ENCODE measurements at regions not wholly inside any gene's neighbourhood (a gene's known extent, or its start where the extent isn't known, plus 50 kb on each side); places are given as distances from the start of the nearest gene placed in this dataset.
"Not testable (repeated sequence)": the region's sequence is repeated elsewhere in the genome, so short reads cannot be mapped to it uniquely, and the experiment has no call there.

DNA sequence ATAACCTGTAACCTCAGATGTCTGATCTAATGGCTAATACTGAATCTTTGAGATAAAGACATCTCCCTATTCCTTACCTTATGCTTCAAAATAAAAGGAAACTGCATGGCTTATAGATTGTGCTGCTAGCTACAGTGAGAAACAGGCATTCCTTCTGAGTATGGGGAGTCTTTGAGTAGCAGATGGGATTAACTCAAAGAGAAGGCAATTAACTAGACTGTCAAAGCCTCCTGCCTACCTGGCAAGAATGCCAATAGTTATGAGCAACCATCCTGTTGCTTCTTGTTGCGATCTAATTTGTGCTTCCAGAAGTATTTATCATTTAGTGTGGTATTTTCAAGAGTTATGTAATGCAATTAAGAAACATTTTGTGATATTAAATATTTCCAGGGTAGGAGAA is 660.0 kb upstream of the TMEFF2 start:
- no peak for DNase-seq

DNA sequence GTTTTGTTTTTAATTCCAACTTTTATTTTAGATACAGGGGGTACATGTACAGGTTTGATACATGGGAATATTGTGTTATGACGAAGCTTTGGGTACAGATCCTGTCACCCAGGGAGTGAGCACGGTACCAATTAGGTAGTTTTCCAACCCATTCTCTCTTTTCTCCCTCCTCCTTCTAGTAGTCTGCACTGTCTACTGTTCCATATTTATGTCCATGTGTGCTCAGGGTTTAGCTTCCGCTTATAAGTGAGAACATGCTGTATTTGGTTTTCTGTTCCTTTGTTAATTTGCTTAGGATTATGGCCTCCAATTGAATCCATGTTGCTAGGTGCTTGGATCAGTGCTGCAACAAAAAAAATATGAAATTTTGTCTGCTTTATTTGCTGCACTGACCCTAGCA is 659.3 kb upstream of the TMEFF2 start:
- no peak for DNase-seq

DNA sequence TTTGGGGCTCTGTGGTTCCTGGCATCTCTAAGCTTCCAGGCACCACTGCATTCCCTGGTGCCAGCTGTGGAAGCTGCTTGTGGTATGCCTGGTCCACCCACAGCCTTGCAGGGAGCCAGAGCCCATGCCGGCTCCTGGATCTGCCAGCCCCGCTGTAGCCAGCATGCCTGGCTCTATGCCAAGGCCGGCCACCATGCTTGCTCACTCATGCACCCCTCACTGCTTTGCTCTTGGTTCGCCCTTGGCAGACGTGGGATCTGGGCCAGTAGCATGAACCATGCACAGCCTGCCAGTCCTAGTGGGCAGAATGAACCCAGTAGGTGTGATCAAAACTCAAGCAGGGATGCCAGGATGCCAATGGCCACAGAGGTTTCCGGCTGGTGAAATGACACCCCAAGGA is 634.2 kb upstream of the TMEFF2 start:
- DNase-seq = no peak

DNA sequence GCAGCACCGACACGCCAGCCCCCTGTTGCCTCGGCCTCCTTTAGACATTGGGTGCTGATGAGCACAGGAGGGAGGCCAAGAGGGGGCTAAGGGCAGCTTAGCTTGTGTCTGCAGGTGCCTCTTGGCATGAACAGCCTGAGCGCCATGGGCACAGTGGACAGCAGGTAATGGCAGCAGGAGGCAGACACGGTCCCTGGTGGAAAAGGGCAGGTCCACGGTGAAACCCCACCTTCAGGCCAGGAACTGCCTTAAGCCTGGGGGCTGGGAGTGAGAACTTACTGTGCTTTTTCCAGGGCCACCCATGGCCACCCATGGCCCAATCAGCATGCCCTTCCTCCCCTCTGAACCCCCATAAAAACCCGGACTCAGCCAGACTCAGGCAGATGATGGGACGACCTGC is 633.4 kb upstream of the TMEFF2 start:
- DNase-seq = no peak

DNA sequence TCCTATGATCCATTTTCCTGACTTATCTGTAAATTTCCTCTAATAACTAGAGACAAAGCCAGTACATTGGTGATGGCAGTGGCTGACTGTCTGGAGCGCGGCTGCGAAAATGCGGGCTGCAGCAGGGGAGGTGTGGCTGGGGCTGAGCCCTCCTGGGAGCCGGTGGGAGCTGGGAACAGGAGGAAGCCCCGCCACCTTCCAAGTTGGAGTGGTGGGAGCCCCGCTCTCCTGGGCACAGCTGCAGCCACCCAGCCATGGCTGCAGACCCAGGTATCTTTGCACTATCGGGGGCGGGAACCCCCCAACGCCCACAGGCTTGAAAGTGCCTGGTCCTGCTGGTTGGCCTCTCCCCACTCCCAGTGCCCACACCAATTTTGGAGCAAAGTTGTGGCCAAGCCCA is 633.0 kb upstream of the TMEFF2 start:
- no peak for DNase-seq

DNA sequence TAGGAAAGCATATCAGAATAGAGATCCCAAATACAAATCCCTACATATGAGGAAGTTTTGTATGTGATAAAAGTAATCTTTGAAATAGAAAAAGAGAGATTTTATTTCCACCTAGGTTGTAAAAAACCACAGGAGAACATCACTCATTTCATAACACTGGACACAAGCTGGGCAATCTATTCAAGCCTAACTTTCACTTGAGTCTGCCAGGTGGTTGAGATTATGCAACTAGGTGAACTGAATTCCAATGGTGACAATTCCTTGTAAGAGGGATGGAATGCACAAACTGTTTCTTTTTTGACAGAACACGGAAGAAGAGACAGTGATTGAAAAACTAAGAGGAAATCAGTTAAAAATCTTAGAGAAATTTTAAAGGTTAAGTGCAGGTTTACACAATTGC is 619.6 kb upstream of the TMEFF2 start:
- no peak for DNase-seq

DNA sequence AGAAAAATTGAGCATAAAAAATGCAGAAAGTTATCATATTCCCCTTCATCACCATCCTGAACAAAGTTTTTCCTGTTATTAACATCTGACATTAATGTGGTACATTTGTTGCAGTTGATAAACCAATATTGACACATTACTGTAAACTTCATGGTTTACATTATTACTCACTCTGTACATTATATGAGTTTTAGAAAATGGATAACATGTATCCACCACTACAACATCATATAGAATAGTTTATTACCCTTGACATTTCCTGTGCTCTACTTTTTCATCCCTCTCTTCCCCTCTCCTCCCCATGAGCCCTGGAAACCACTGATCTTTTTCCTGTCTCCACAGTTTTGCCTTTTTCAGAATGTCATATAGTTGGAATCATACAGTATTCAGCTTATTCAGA is 618.6 kb upstream of the TMEFF2 start:
- DNase-seq = no peak

DNA sequence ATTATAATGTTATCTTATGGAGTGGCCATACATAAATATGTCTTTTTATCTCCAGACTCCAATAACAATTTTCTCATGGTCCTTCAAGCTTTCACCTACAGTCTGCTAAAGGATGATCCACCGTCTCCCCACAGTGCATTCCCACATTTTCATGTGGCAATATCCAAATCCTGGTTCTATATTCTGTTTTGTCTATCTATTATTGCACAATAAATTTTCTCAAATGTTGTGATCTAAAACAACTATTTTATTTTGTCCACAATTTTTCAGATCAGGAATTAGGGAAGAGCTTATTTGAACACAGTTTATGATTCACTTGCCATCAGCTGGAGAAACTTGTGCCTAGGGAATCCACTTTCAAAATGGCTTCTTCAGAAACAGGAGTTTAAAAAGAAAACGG is 614.4 kb upstream of the TMEFF2 start:
- DNase-seq = no peak

DNA sequence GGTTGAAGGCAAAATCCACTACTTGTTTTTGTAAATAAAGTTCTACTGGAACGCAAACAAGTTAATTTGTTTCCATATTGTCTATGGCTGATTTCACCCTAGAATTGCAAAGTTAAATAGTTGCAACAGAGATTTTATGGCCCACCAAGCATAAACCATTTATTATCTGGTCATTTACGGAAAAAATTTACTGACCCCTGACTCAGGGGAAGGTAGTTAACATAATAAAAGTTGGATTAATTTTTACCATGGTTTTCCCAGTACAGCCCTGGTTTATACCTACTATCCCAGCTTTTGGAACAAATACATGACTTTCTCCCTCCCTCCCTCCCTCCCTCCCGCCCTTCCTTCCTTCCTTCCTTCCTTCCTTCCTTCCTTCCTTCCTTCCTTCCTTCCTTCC is 588.9 kb upstream of the TMEFF2 start:
- no peak for DNase-seq

DNA sequence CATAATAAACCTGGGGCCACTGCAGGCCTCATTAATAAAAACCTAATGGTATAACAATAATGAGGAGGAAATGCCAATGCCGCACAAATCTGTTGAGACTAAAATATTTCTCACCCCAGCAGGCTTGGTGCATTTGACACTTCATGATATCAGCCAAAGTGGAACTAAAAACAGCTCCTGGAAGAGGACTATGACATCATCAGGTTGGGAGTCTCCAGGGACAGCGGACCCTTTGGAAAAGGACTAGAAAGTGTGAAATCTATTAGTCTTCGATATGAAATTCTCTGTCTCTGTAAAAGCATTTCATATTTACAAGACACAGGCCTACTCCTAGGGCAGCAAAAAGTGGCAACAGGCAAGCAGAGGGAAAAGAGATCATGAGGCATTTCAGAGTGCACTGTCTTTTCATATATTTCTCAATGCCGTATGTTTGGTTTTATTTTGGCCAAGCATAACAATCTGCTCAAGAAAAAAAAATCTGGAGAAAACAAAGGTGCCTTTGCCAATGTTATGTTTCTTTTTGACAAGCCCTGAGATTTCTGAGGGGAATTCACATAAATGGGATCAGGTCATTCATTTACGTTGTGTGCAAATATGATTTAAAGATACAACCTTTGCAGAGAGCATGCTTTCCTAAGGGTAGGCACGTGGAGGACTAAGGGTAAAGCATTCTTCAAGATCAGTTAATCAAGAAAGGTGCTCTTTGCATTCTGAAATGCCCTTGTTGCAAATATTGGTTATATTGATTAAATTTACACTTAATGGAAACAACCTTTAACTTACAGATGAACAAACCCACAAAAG is 580.9 kb upstream of the TMEFF2 start:
- no peak for DNase-seq

DNA sequence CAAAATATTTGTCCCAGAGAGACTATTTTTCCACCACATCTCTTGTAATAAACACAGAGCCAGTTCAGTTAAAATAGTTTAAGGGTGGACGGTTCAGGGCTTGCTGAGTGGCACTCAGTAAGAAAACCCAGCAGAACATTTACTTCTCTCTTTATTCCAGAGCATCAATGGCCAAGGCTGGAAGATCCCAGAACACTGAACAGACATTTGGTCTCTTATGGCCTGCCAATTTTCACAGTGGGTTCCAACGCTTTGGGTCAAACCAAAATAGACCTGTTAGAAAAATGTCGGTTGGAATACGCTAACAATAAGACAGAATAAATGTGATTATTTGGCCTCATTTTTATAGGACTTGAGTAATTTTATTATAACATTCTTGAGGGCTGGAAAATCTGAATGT is 580.3 kb upstream of the TMEFF2 start:
- no peak for DNase-seq

DNA sequence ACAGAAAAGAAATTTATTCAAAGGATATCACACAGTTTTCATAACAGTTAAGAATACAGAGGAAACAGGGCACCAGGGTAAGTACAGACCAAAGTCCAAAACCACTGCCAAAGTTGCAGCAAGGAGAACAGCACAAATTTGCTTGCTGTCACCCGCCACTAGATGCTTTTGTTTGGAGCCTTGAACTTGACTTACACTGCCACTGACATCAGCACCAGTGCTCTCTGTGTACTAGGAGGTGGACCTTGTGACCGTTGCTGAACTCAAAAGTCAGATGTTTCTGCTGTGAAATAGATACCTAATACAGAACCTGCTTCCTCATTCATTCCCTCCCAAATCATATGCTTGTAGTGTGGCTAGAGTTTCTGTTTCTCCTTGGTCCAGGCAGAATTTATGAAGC is 578.3 kb upstream of the TMEFF2 start:
- DNase-seq = no peak

DNA sequence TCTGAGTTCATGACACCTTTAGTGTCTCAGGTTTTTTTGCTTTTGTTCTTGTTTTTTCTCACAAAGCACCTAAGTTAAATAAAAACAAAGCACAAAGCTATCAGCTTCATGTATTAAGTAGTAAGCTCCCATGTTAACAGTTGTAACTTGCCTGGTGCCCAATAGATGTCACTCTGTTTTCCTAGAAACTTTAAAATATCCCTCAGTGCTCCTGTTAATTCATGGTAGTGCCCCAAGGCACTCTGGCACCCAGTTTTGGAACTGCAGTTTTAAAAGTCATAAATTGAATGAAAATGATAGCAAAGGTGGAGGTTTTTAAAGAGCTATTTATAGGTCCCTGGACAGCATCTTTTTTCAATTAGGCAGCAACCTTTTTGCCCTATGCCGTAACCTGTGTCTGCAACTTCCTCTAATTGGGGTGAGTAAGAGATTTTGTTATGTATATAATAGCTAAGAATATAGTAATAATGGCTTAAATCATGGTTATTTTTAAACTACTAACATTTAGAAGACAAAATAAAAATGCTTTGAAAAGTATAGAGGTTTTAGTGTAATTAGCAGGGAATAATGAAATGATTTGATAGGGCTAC is 555.0 kb upstream of the TMEFF2 start:
- no peak for DNase-seq

DNA sequence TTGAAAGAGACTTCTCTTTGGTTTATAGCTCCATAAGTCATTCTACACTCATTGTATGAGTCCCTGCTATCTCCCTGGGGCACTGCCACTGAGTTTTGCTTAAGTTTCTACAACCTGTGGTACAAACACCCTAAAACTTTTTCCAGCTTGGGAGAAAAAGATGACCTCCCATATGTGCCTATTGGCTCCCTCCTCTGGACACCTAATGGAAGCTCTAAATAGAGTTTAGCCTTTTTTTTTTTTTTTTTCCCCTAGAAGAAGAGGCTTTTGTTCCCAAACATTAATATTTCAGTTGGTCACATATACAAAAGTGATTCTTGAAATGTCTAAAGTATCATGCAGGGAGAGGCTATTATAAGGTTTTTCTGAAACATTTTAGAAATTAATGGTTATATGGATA is 547.2 kb upstream of the TMEFF2 start:
- DNase-seq = no peak

DNA sequence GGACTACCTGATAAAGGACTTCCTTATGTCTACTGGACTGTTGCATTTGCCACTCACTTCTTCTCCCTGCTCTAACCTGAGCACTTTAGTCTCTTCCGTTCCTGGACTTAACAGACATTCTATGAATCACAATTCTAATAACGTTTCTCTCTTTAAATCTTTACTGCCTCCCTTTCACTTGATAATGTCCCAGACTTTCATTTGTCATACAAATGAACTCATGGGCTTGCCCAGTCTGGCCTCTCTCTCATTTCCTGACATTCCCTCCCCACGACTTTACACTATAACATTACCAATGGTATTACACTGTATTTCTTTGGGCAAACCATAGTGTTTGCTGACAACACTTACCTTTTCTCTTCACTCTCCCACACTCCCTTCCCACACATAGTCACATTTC is 540.7 kb upstream of the TMEFF2 start:
- no peak for DNase-seq

DNA sequence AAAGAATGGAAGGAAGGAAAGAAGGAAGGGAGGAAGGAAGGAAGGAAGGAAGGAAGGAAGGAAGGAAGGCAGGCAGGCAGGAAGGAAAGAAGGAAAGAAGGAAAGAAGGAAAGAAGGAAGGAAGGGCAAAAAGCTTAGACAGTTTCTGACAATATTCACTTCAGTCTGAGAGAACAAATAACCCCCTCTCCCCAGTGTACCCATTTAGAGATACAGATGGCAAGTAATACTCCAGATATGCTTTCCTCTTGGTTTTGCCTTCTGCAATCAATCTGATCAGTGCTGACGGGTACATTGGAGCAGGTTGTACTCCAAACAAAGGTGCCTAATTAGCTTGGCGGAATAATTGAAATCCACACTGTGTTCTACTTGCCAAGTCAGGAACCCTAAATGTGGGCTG is 534.6 kb upstream of the TMEFF2 start:
- DNase-seq = no peak

DNA sequence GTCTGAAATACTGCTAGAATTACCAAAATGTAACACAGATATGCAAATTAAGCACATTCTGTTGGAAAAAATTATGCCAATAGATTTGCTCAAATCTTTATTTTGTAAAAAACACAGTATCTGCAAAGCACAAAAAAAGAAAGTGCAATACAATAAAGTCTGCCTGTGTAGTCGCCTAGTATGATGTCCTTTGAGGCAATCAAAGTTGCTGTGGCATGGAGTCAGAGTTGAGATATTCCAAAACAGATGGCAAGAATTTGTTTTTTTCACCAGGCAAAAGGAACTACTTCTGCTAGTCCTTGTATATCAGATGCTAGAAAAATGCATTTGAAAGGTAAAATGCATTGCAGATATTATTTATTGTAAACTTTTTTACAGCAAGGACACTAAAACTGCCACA is 531.3 kb upstream of the TMEFF2 start:
- DNase-seq = no peak

DNA sequence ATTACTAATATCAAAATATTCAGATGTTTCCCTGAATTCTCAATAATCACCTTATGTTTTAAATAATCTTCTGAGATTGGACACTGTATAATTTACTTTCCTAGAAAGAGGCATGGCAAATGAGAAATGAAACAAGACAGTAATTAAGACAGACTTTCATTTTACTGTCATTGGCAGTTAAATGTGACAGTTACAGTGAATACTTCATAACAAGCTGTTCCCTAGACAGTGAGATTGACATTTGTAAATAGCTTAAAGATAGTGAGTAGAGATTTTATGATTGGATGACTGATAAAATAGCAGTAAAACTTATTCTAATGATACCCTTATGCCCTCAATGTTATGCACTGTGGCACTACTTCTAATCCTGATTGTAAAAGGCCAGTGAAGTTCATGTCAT is 524.9 kb upstream of the TMEFF2 start:
- no peak for DNase-seq

DNA sequence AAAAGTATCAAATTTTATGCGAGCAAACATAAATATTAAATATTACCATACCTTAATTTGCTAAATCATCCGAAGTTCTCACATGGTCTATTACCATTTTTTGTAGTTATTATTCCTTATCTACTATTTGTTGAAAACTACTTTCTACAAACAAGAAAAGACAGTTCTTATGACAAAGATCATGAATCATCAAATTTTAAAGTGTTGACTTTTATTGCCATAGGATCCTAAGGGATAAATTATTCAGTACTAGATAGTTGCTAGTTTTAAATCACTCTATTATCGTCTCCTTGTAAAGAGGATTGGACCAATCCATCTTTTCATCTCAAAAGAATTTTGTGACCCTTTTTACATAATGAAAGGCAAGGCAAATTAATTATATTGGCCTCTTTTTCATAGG is 523.6 kb upstream of the TMEFF2 start:
- no peak for DNase-seq

DNA sequence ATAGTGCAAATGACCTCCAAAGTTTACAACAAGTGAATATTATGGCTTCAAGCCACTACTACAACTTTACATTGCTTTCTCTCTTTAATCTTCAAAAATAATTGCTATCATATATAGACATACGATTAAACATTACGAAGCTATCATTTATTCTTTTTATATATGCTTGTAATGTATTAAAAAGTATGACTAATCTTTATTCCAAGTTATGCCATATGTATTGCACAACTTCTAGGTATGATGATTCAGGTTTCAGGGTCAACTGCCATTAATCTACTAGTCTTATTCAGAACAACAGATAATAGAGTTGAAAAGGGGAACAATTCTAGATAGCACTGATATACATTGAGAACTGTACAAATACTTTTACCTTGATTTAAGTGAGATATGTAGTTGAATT is 506.2 kb upstream of the TMEFF2 start:
- DNase-seq = no peak

DNA sequence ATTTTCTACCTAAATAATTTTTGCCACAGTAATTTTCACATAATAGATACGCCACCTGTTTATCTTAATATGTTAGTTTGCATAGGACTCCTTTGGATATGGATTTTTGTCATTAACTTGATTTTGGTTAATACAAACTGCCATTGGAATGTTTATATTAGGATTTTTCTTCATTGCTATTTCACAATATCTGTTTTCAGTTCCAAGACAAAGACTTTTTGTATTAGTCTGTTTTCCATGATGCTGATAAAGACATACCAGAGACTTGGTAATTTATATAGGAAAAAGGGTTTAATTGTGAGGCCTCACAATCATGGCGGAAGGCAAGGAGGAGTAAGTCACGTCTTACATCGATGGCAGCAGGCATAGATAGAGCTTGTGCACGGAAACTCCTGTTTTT is 503.1 kb upstream of the TMEFF2 start:
- DNase-seq = no peak

DNA sequence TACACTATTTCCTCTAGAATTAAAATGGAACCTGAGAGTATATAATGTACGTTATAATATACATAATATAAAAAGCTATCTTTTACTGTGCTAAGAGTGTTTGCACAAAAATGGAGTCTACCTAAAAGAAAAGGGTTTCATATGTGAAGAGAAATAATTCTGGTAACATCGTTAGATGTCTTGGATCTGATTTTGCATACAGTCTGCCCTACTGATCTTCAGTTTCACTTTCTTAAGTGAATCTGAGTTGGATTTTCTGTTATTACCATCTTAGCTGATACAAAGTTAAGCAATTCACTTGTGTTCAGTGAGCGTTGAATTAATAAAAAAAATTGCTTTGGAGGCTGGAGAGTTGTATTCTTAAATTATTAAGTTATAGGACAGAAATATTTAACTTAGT is 502.1 kb upstream of the TMEFF2 start:
- no peak for DNase-seq

DNA sequence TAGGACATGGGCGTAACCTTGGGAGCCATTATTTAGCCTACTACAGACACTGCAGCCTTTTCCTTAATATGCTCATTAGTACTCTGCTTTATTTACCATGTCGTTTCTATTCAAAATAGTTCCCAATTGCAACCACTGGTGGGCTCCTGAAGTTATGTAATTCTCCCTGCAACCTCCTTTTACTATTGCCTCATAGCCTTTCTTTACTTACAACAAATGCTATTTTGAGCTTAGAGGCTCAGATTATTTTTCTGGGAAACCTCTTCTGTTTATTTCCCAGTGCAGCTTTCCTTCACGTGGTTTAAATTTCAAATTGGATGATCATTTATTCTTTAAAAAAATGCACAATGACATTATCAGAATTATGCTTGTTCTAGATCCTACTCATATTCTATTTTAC is 492.3 kb upstream of the TMEFF2 start:
- DNase-seq = no peak

DNA sequence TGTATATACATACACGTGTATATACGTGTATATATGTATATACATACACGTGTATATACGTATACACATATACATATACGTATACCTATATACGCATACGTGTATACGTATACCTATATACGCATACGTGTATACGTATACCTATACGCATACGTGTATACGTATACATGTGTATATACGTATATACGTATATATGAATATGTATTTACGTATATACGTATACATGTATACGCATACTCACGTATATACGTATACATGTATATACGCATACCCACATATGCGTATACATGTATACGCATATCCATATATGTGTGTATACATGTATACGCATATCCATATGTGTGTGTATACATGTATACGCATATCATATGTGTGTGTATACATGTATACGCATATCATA is 487.8 kb upstream of the TMEFF2 start:
- DNase-seq = not testable (repeated sequence)

DNA sequence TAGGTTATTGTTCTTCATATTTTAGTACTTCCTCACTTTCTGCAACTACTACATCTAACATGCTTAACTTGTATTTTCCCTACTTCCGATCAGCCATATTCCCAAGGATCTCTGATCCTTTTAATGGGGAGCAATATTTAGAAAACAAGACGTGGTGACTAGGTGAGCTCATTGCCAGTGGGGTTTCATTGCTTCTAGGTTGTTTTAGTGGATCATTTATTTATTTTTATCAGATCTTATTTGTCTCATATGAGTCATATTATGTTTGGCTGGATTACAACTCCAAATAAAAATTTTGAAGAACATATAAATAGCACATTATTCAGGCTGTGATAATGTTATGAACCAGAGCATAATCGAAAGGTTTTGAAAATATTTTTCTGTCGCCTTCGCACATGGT is 480.9 kb upstream of the TMEFF2 start:
- no peak for DNase-seq

Measured in CD4-positive, alpha-beta T cell treated with Interleukin-6 for 4 hours (primary cell).